Caco-2 (cell line): ENCODE measurements at regions not wholly inside any gene's neighbourhood (a gene's known extent, or its start where the extent isn't known, plus 50 kb on each side); places are given as distances from the start of the nearest gene placed in this dataset.
"Not testable (repeated sequence)": the region's sequence is repeated elsewhere in the genome, so short reads cannot be mapped to it uniquely, and the experiment has no call there.

ENCODE experiments used
- BruUV-seq: library from RNA; stranded (reverse); fragments of 400-500 nt; replicated peaks from 2 replicates; lab custom pipeline; 2021; lab: Mats Ljungman, UMichigan
- CTCF ChIA-PET: fragments of 300-600 bp; sonication (Branson Sonifier 250); formaldehyde crosslinking; loops from one replicate; lab custom pipeline; 2022; ENCODE audit warnings: antibody characterized with exemption; lab: Charles Lee
- POLR2A ChIA-PET: fragments of 300-600 bp; sonication (Branson Sonifier 250); formaldehyde crosslinking; loops from one replicate; lab custom pipeline; 2022; ENCODE audit warnings: antibody characterized with exemption; lab: Charles Lee
- DNase-seq, 2 experiments: peaks; one replicate each; pipeline versions ENCODE4 v3.0.0 to v3.0.0-alpha.2; 2020 to 2022
- H3K27me3 ChIP-seq: replicated peaks from 2 replicates; pipeline ENCODE4 v1.6.0; 2011; ENCODE audit warnings: low read length; ENCODE audit not compliant: control insufficient read depth, insufficient read depth
- H3K36me3 ChIP-seq: 2 replicates; pipeline ENCODE4 v1.5.1; 2011; ENCODE audit warnings: low read length; ENCODE audit not compliant: control insufficient read depth, insufficient read depth
- H3K4me1 ChIP-seq: fragments of 250-450 bp; sonication (Bioruptor Pico); 2 replicates; pipeline ENCODE4 v1.5.1; 2020; ENCODE audit warnings: mild to moderate bottlenecking
- H3K4me3 ChIP-seq: 2 replicates; pipeline ENCODE4 v1.5.1; 2011; ENCODE audit warnings: low read depth, mild to moderate bottlenecking, control low read depth, low read length
- H3K9me3 ChIP-seq: fragments of 250-450 bp; sonication (Bioruptor Pico); 2 replicates; pipeline ENCODE4 v1.5.1; 2020; ENCODE audit warnings: mild to moderate bottlenecking, moderate library complexity
- H3K27ac Mint-ChIP-seq: one replicate; pipeline ENCODE4 v1.8.0; 2022; ENCODE audit warnings: mixed read lengths; ENCODE audit not compliant: unreplicated experiment
- H3K27me3 Mint-ChIP-seq: one replicate; pipeline ENCODE4 v1.8.0; 2022; ENCODE audit warnings: mixed read lengths; ENCODE audit not compliant: insufficient read depth, unreplicated experiment
- H3K36me3 Mint-ChIP-seq: one replicate; pipeline ENCODE4 v1.8.0; 2022; ENCODE audit warnings: mild to moderate bottlenecking, mixed read lengths; ENCODE audit not compliant: insufficient read depth, unreplicated experiment
- H3K4me1 Mint-ChIP-seq: one replicate; pipeline ENCODE4 v1.8.0; 2022; ENCODE audit warnings: low read depth, mixed read lengths; ENCODE audit not compliant: unreplicated experiment
- H3K4me3 Mint-ChIP-seq: one replicate; pipeline ENCODE4 v1.8.0; 2022; ENCODE audit warnings: mild to moderate bottlenecking, moderate library complexity, mixed read lengths; ENCODE audit not compliant: unreplicated experiment
- H3K9me3 Mint-ChIP-seq: one replicate; pipeline ENCODE4 v1.8.0; 2022; ENCODE audit warnings: mixed read lengths; ENCODE audit not compliant: unreplicated experiment
- intact Hi-C: fragments of 100-400 bp; cut with micrococcal nuclease; formaldehyde crosslinking; loops from one replicate; pipeline ENCODE4 v1.10.0; 2022; ENCODE audit not compliant: unreplicated experiment
- TF ChIP-seq, protein P1 (sequence below), 2 experiments: fragments of 200-600 bp in 1 of 2; IDR thresholded peaks; 1 replicate in 1 of 2; 2 replicates in 1 of 2; pipeline versions ENCODE4 v1.5.1 to v1.8.0; 2011 to 2022; ENCODE audit warnings: antibody characterized with exemption in 1 of 2, control low read depth in 1 of 2, inconsistent platforms in 1 of 2, low read depth in 1 of 2, low read length in 1 of 2, mild to moderate bottlenecking in 1 of 2, moderate library complexity in 1 of 2; ENCODE audit not compliant: insufficient read depth in 1 of 2, severe bottlenecking in 1 of 2, unreplicated experiment in 1 of 2

DNA sequence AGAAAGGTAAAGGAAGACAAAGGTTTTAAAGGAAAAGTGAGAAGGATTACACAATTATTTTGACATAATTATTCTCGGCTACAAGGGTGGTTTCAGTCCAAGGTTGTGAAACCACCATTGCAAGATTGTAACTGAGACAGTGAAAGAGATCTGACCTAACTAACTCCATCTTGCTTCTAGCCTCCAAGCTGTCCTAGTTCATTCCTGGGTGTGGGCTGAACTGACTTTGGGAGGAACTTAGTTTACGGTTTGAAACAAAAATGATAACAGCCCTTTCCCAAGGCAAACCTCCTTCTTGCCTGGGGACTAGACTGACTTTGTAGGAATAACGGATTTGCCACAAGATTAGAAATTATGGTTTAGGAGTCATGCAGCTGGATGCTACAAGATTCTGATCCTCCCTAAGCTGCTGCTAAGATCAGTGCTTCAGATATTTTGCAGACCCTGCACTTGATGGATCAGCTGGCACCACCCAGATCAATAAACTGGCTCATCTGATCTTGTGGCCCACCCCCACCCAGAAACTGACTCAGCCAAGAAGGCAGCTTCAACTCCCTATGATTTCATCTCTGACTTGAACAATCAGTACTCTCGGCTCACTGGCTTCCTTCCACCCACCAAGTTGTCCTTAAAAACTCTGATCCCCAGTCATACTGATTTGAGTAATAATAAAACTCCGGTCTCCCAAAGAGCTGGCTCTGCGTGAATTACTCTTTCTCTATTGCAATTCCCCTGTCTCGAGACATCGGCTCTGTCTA lies 57.7 kb upstream of the AADACL2 start:
- Mint-ChIP-seq H3K27ac (no peak overlapping the region), H3K9me3 (peaks cover 2% of the 10 kb centered on the region), H3K27me3 (no peaks in the 10 kb centered on the region), H3K4me3 (no peak overlapping the region), H3K36me3 (no peaks in the 10 kb centered on the region), H3K4me1 (peaks cover 6% of the 10 kb centered on the region)
- no peak for DNase-seq
- intact Hi-C loops = no loop called here
- H3K36me3 ChIP-seq = no peaks in the 10 kb centered on the region
- H3K27me3 ChIP-seq = no peaks in the 10 kb centered on the region
- POLR2A ChIA-PET = interaction anchor here (0.7 kb wide), 1 partner anchor 55 kb away, joined by 10 read pairs; no protein-coding TSS in a partner anchor
- CTCF ChIA-PET = interaction anchor here (0.6 kb wide), 1 partner anchor 1569 kb away, joined by 3 read pairs; no protein-coding TSS in a partner anchor
- TF ChIP-seq, protein P1, sequence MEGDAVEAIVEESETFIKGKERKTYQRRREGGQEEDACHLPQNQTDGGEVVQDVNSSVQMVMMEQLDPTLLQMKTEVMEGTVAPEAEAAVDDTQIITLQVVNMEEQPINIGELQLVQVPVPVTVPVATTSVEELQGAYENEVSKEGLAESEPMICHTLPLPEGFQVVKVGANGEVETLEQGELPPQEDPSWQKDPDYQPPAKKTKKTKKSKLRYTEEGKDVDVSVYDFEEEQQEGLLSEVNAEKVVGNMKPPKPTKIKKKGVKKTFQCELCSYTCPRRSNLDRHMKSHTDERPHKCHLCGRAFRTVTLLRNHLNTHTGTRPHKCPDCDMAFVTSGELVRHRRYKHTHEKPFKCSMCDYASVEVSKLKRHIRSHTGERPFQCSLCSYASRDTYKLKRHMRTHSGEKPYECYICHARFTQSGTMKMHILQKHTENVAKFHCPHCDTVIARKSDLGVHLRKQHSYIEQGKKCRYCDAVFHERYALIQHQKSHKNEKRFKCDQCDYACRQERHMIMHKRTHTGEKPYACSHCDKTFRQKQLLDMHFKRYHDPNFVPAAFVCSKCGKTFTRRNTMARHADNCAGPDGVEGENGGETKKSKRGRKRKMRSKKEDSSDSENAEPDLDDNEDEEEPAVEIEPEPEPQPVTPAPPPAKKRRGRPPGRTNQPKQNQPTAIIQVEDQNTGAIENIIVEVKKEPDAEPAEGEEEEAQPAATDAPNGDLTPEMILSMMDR (IDR thresholded peaks at IDR 0.05; ENCODE audit: insufficient read depth in 1 of 2, low read depth in 1 of 2, low read length in 1 of 2, severe bottlenecking in 1 of 2, unreplicated experiment in 1 of 2) = no peak
- BruUV-seq = no TSS peak
- no peak overlapping the region for H3K4me3 ChIP-seq
- H3K9me3 ChIP-seq = no peaks in the 10 kb centered on the region; the same call in 1 of the 2 replicates
- no peaks in the 10 kb centered on the region for H3K4me1 ChIP-seq

DNA sequence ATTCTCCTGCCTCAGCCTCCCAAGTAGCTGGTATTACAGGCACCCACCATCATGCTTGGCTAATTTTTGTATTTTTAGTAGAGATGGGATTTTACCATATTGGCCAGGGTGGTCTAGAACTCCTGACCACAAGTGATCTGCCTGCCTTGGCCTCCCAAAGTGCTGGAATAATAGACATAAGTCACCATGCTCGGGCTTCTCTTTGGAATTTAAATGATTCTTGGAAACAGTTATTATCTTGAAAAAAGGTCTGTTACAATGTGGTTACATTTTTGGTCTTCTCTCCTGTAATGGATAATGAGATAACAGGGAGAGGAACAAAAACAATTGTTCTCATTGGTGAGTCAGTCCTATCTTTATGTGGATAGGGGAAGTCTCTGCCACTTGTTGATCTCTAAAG lies 59.8 kb upstream of the AADACL2 start:
- H3K36me3 Mint-ChIP-seq = no peaks in the 10 kb centered on the region
- Histone ChIP-seq H3K9me3 (no peaks in the 10 kb centered on the region; the same call in 1 of the 2 replicates), H3K4me3 (no peak overlapping the region), H3K4me1 (no peaks in the 10 kb centered on the region), H3K36me3 (no peaks in the 10 kb centered on the region), H3K27me3 (no peaks in the 10 kb centered on the region)
- intact Hi-C loops = no loop called here
- no peak for DNase-seq
- CTCF ChIA-PET = no interaction called here
- POLR2A ChIA-PET = no interaction called here
- no peaks in the 10 kb centered on the region for H3K9me3 Mint-ChIP-seq
- H3K27me3 Mint-ChIP-seq = no peaks in the 10 kb centered on the region
- no peak overlapping the region for H3K4me3 Mint-ChIP-seq
- TF ChIP-seq, protein P1 (IDR thresholded peaks at IDR 0.05; ENCODE audit: insufficient read depth in 1 of 2, low read depth in 1 of 2, low read length in 1 of 2, severe bottlenecking in 1 of 2, unreplicated experiment in 1 of 2) = no peak
- no TSS peak for BruUV-seq
- H3K27ac Mint-ChIP-seq = no peak overlapping the region
- H3K4me1 Mint-ChIP-seq = peaks cover 6% of the 10 kb centered on the region

DNA sequence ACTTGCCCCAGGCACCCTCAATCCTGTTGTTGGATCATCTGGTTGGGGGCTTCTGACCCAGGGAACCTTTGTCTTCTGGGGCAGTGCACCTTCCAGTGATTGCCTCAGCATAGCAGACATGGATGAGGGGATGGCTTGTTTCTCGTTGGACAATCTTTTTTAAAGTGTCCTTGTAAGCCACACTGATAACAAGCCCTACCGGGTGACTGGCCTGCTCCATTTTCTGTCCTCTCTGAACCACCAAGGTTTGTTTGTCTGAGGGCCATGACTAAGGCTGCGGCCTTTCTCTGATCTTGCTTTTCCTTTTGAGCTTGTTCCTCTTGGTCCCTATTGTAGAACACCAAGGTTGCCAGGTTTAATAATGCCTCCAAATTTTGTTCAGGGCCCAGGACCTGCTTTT lies 66.0 kb upstream of the AADACL2 start:
- H3K9me3 ChIP-seq, H3K36me3 Mint-ChIP-seq, H3K4me3 Mint-ChIP-seq, BruUV-seq, H3K36me3 ChIP-seq, H3K4me1 ChIP-seq, H3K27me3 Mint-ChIP-seq, H3K4me3 ChIP-seq, POLR2A ChIA-PET, CTCF ChIA-PET, DNase-seq, H3K4me1 Mint-ChIP-seq, H3K9me3 Mint-ChIP-seq, H3K27ac Mint-ChIP-seq, H3K27me3 ChIP-seq, intact Hi-C loops: not testable (repeated sequence)
